Caco-2 (cell line): ENCODE measurements at regions not wholly inside any gene's neighbourhood (a gene's known extent, or its start where the extent isn't known, plus 50 kb on each side); places are given as distances from the start of the nearest gene placed in this dataset.
"Not testable (repeated sequence)": the region's sequence is repeated elsewhere in the genome, so short reads cannot be mapped to it uniquely, and the experiment has no call there.

Experiments used
- BruUV-seq: library from RNA; stranded (reverse); fragments of 400-500 nt; replicated peaks from 2 replicates; lab custom pipeline; 2021; lab: Mats Ljungman, UMichigan
- CTCF ChIA-PET: fragments of 300-600 bp; sonication (Branson Sonifier 250); formaldehyde crosslinking; loops from one replicate; lab custom pipeline; 2022; ENCODE audit warnings: antibody characterized with exemption; lab: Charles Lee
- POLR2A ChIA-PET: fragments of 300-600 bp; sonication (Branson Sonifier 250); formaldehyde crosslinking; loops from one replicate; lab custom pipeline; 2022; ENCODE audit warnings: antibody characterized with exemption; lab: Charles Lee
- DNase-seq, 2 experiments: peaks; one replicate each; pipeline versions ENCODE4 v3.0.0 to v3.0.0-alpha.2; 2020 to 2022
- H3K27me3 ChIP-seq: replicated peaks from 2 replicates; pipeline ENCODE4 v1.6.0; 2011; ENCODE audit warnings: low read length; ENCODE audit not compliant: control insufficient read depth, insufficient read depth
- H3K36me3 ChIP-seq: 2 replicates; pipeline ENCODE4 v1.5.1; 2011; ENCODE audit warnings: low read length; ENCODE audit not compliant: control insufficient read depth, insufficient read depth
- H3K4me1 ChIP-seq: fragments of 250-450 bp; sonication (Bioruptor Pico); 2 replicates; pipeline ENCODE4 v1.5.1; 2020; ENCODE audit warnings: mild to moderate bottlenecking
- H3K4me3 ChIP-seq: 2 replicates; pipeline ENCODE4 v1.5.1; 2011; ENCODE audit warnings: low read depth, mild to moderate bottlenecking, control low read depth, low read length
- H3K9me3 ChIP-seq: fragments of 250-450 bp; sonication (Bioruptor Pico); 2 replicates; pipeline ENCODE4 v1.5.1; 2020; ENCODE audit warnings: mild to moderate bottlenecking, moderate library complexity
- H3K27ac Mint-ChIP-seq: one replicate; pipeline ENCODE4 v1.8.0; 2022; ENCODE audit warnings: mixed read lengths; ENCODE audit not compliant: unreplicated experiment
- H3K27me3 Mint-ChIP-seq: one replicate; pipeline ENCODE4 v1.8.0; 2022; ENCODE audit warnings: mixed read lengths; ENCODE audit not compliant: insufficient read depth, unreplicated experiment
- H3K36me3 Mint-ChIP-seq: one replicate; pipeline ENCODE4 v1.8.0; 2022; ENCODE audit warnings: mild to moderate bottlenecking, mixed read lengths; ENCODE audit not compliant: insufficient read depth, unreplicated experiment
- H3K4me1 Mint-ChIP-seq: one replicate; pipeline ENCODE4 v1.8.0; 2022; ENCODE audit warnings: low read depth, mixed read lengths; ENCODE audit not compliant: unreplicated experiment
- H3K4me3 Mint-ChIP-seq: one replicate; pipeline ENCODE4 v1.8.0; 2022; ENCODE audit warnings: mild to moderate bottlenecking, moderate library complexity, mixed read lengths; ENCODE audit not compliant: unreplicated experiment
- H3K9me3 Mint-ChIP-seq: one replicate; pipeline ENCODE4 v1.8.0; 2022; ENCODE audit warnings: mixed read lengths; ENCODE audit not compliant: unreplicated experiment
- intact Hi-C: fragments of 100-400 bp; cut with micrococcal nuclease; formaldehyde crosslinking; loops from one replicate; pipeline ENCODE4 v1.10.0; 2022; ENCODE audit not compliant: unreplicated experiment
- TF ChIP-seq, protein P1 (sequence below), 2 experiments: fragments of 200-600 bp in 1 of 2; IDR thresholded peaks; 1 replicate in 1 of 2; 2 replicates in 1 of 2; pipeline versions ENCODE4 v1.5.1 to v1.8.0; 2011 to 2022; ENCODE audit warnings: antibody characterized with exemption in 1 of 2, control low read depth in 1 of 2, inconsistent platforms in 1 of 2, low read depth in 1 of 2, low read length in 1 of 2, mild to moderate bottlenecking in 1 of 2, moderate library complexity in 1 of 2; ENCODE audit not compliant: insufficient read depth in 1 of 2, severe bottlenecking in 1 of 2, unreplicated experiment in 1 of 2

DNA sequence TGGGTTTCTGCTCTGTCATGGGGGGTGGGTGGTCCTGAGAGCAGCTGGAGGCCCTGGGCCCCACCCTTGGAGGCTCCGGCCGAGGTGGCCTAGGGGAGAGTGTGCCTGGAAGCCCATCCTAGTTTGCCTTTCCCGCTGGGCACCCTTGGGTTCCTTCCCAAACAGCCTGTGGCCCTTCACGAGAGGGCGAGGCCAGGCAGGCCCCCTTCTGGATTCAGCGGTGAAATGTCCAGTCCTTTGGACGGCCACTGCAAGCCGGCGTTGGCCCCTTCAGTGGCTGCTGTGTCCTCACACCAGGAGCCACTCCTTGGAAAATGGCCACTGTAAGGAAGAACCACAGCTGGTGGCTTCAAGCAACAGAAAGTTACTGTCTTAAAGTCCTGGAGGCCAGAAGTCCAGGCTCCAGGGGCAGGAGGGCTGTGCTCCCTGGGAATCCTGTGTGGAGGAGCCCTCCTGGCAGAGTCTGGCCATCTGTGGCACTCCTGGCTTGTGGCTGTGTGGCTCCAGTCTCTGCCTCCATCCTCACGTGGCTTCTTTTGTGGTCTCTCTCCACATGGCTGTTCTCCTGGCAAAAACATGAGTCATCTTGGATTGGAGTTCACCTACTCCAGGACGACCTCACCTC is 854.1 kb downstream of the TBC1D22A start:
- H3K36me3 ChIP-seq = no peaks in the 10 kb centered on the region
- CTCF ChIA-PET = no interaction called here
- no peak overlapping the region for H3K4me3 Mint-ChIP-seq
- H3K4me1 ChIP-seq = no peaks in the 10 kb centered on the region
- H3K27me3 ChIP-seq = no peaks in the 10 kb centered on the region
- no peak overlapping the region for H3K27ac Mint-ChIP-seq
- no peak overlapping the region for H3K4me3 ChIP-seq
- TF ChIP-seq, protein P1, sequence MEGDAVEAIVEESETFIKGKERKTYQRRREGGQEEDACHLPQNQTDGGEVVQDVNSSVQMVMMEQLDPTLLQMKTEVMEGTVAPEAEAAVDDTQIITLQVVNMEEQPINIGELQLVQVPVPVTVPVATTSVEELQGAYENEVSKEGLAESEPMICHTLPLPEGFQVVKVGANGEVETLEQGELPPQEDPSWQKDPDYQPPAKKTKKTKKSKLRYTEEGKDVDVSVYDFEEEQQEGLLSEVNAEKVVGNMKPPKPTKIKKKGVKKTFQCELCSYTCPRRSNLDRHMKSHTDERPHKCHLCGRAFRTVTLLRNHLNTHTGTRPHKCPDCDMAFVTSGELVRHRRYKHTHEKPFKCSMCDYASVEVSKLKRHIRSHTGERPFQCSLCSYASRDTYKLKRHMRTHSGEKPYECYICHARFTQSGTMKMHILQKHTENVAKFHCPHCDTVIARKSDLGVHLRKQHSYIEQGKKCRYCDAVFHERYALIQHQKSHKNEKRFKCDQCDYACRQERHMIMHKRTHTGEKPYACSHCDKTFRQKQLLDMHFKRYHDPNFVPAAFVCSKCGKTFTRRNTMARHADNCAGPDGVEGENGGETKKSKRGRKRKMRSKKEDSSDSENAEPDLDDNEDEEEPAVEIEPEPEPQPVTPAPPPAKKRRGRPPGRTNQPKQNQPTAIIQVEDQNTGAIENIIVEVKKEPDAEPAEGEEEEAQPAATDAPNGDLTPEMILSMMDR (IDR thresholded peaks at IDR 0.05; ENCODE audit: insufficient read depth in 1 of 2, low read depth in 1 of 2, low read length in 1 of 2, severe bottlenecking in 1 of 2, unreplicated experiment in 1 of 2) = no peak
- H3K9me3 ChIP-seq = no peaks in the 10 kb centered on the region
- H3K36me3 Mint-ChIP-seq = no peaks in the 10 kb centered on the region
- DNase-seq = peak in 1 of 2 experiments; percentile 4
- intact Hi-C loops = no loop called here
- peaks cover 3% of the 10 kb centered on the region for H3K27me3 Mint-ChIP-seq
- POLR2A ChIA-PET = no interaction called here
- no peaks in the 10 kb centered on the region for H3K9me3 Mint-ChIP-seq
- no peaks in the 10 kb centered on the region for H3K4me1 Mint-ChIP-seq
- no TSS peak for BruUV-seq

DNA sequence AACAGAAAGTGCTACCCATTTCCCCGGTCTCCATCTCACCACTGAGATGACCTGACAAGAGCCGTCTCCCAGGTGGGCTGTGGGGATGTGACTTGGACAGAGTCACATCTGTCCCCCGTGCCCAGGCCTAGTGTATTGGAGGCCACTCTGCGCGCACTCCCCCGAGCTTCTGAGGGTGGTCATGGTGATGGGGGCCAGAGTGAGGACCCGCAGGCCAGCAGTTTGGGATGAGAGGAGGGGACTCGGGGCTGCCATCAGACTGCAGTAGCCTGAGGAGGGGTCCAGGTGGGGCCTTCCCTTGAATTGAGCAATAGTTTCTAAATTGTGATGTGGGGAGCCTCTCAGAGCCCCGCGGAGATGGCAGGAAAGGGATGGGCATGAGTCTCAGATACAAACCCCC is 852.6 kb downstream of the TBC1D22A start:
- H3K4me1 Mint-ChIP-seq = no peaks in the 10 kb centered on the region
- H3K9me3 Mint-ChIP-seq = no peaks in the 10 kb centered on the region
- Histone ChIP-seq H3K36me3 (no peaks in the 10 kb centered on the region), H3K4me3 (no peak overlapping the region), H3K4me1 (no peaks in the 10 kb centered on the region), H3K9me3 (no peaks in the 10 kb centered on the region), H3K27me3 (no peaks in the 10 kb centered on the region)
- POLR2A ChIA-PET = no interaction called here
- no peak overlapping the region for H3K27ac Mint-ChIP-seq
- no TSS peak for BruUV-seq
- TF ChIP-seq, protein P1 (IDR thresholded peaks at IDR 0.05; ENCODE audit: insufficient read depth in 1 of 2, low read depth in 1 of 2, low read length in 1 of 2, severe bottlenecking in 1 of 2, unreplicated experiment in 1 of 2) = no peak
- no peak overlapping the region for H3K4me3 Mint-ChIP-seq
- intact Hi-C loops = no loop called here
- H3K27me3 Mint-ChIP-seq = peaks cover 3% of the 10 kb centered on the region
- CTCF ChIA-PET = no interaction called here
- no peaks in the 10 kb centered on the region for H3K36me3 Mint-ChIP-seq
- DNase-seq = no peak

- CTCF ChIA-PET = no interaction called here
- Histone ChIP-seq H3K9me3 (no peaks in the 10 kb centered on the region), H3K4me1 (no peaks in the 10 kb centered on the region), H3K27me3 (no peaks in the 10 kb centered on the region), H3K36me3 (no peaks in the 10 kb centered on the region), H3K4me3 (no peak overlapping the region)
- Mint-ChIP-seq H3K27ac (no peak overlapping the region), H3K27me3 (peaks cover 10% of the 10 kb centered on the region), H3K36me3 (no peaks in the 10 kb centered on the region), H3K4me3 (no peak overlapping the region), H3K4me1 (no peaks in the 10 kb centered on the region), H3K9me3 (no peaks in the 10 kb centered on the region)
- BruUV-seq = no TSS peak
- intact Hi-C loops = no loop called here
- no peak for DNase-seq
- POLR2A ChIA-PET = interaction anchor here (0.6 kb wide), 1 partner anchor 15 kb away, joined by 4 read pairs; no protein-coding TSS in a partner anchor
- TF ChIP-seq, protein P1 (IDR thresholded peaks at IDR 0.05; ENCODE audit: insufficient read depth in 1 of 2, low read depth in 1 of 2, low read length in 1 of 2, severe bottlenecking in 1 of 2, unreplicated experiment in 1 of 2) = no peak
Observed at GRCh38 chr22:47613606-47614350, 851.3 kb downstream of the TBC1D22A start.

DNA sequence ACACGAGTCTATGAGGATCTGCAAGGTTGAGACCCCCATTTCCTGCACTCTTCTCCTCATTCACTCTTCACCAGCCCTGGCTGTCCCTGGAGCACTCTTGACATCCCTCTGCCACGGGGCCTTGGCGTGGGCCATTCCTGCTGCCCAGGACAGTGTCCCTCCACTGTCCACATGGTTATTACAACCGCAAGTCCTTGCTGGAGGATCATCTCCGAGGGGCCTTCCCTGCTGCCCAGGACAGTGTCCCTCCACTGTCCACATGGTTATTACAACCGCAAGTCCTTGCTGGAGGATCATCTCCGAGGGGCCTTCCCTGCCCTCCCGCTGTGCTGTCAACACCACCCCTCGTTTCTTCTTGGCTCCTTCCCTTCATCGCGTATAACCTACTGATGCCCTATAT is 850.7 kb downstream of the TBC1D22A start:
- DNase-seq, BruUV-seq, H3K9me3 Mint-ChIP-seq, POLR2A ChIA-PET, H3K36me3 ChIP-seq, H3K27me3 ChIP-seq, H3K27ac Mint-ChIP-seq, CTCF ChIA-PET, H3K4me1 ChIP-seq, H3K36me3 Mint-ChIP-seq, H3K9me3 ChIP-seq, intact Hi-C loops, H3K4me3 Mint-ChIP-seq, H3K4me3 ChIP-seq, H3K4me1 Mint-ChIP-seq: not testable (repeated sequence)
- H3K27me3 Mint-ChIP-seq = peaks cover 10% of the 10 kb centered on the region
